H1 (cell line): ENCODE measurements at regions not wholly inside any gene's neighbourhood (a gene's known extent, or its start where the extent isn't known, plus 50 kb on each side); places are given as distances from the start of the nearest gene placed in this dataset.

Experiments
- CTCF ChIA-PET: fragments of 300-600 bp; sonication (Branson Sonifier 250); formaldehyde crosslinking; loops from one replicate; lab custom pipeline; 2021; ENCODE audit not compliant: partially characterized antibody; lab: Charles Lee
- POLR2A ChIA-PET: fragments of 300-600 bp; sonication (Branson Sonifier 250); formaldehyde crosslinking; loops from one replicate; lab custom pipeline; 2021; ENCODE audit warnings: inconsistent platforms; ENCODE audit not compliant: partially characterized antibody; lab: Charles Lee
- DNase-seq, 2 experiments: peaks; one replicate each; pipeline versions ENCODE4 v3.0.0 to v3.0.0-alpha.2; 2010 to 2022; ENCODE audit warnings: low spot score in 2 of 2, low read depth in 1 of 2, mixed read lengths in 1 of 2
- FAIRE-seq: peaks from 2 replicates; lab custom pipeline; 2011; peaks lifted over from hg19 to GRCh38; lab: Jason Lieb, UNC
- H2AFZ ChIP-seq: 2 replicates; pipeline ENCODE4 v1.8.1; 2012; ENCODE audit warnings: low read length, inconsistent platforms
- H2AK5ac ChIP-seq: 2 replicates; pipeline ENCODE4 v1.6.1; 2013; ENCODE audit warnings: low read depth, low read length
- H2BK120ac ChIP-seq: replicated peaks from 2 replicates; pipeline ENCODE3; 2013; ENCODE audit warnings: low read depth, low read length, inconsistent platforms
- H2BK12ac ChIP-seq: 2 replicates; pipeline ENCODE4 v1.6.1; 2013; ENCODE audit warnings: low read depth, low read length
- H2BK15ac ChIP-seq: 2 replicates; pipeline ENCODE4 v1.6.1; 2013; ENCODE audit warnings: low read length
- H2BK20ac ChIP-seq: 2 replicates; pipeline ENCODE4 v1.6.1; 2013; ENCODE audit warnings: low read length
- H2BK5ac ChIP-seq: 2 replicates; pipeline ENCODE4 v1.6.1; 2013; ENCODE audit warnings: low read depth, low read length
- H3K14ac ChIP-seq: 2 replicates; pipeline ENCODE4 v1.6.1; 2013; ENCODE audit warnings: inconsistent platforms; ENCODE audit not compliant: insufficient read length
- H3K18ac ChIP-seq: 2 replicates; pipeline ENCODE4 v1.6.1; 2013; ENCODE audit warnings: low read length; ENCODE audit errors: extremely low read depth
- H3K23ac ChIP-seq: 2 replicates; pipeline ENCODE4 v1.6.1; 2013; ENCODE audit warnings: inconsistent platforms; ENCODE audit not compliant: insufficient read length
- H3K23me2 ChIP-seq: 2 replicates; pipeline ENCODE4 v1.6.1; 2013; ENCODE audit warnings: low read depth, low read length
- H3K27ac ChIP-seq: 2 replicates; pipeline ENCODE4 v1.6.1; 2011; ENCODE audit warnings: low read depth, low read length, inconsistent platforms
- H3K27me3 ChIP-seq, 4 experiments: replicated peaks in 1 of 4; 1 replicate in 1 of 4; 2 replicates in 3 of 4; pipeline versions ENCODE4 v1.6.1 to v1.8.1; 2011 to 2013; ENCODE audit warnings: low read length in 3 of 4, mild to moderate bottlenecking in 3 of 4, inconsistent platforms in 2 of 4, mixed read lengths in 2 of 4, moderate library complexity in 1 of 4; ENCODE audit not compliant: control insufficient read depth in 3 of 4, insufficient read depth in 3 of 4; ENCODE audit errors: extremely low read depth in 1 of 4
- H3K36me3 ChIP-seq, 4 experiments: 2 replicates each; pipeline versions ENCODE4 v1.6.1 to v1.8.1; 2011 to 2013; ENCODE audit warnings: mild to moderate bottlenecking in 4 of 4, low read length in 3 of 4, moderate library complexity in 2 of 4, control low read depth in 1 of 4, inconsistent platforms in 1 of 4; ENCODE audit not compliant: insufficient read depth in 4 of 4, control insufficient read depth in 2 of 4
- H3K4ac ChIP-seq: replicated peaks from 2 replicates; pipeline ENCODE3; 2013; ENCODE audit warnings: low read length, low read depth, mixed read lengths, inconsistent platforms; ENCODE audit not compliant: insufficient read length
- H3K4me1 ChIP-seq, 4 experiments: replicated peaks in 1 of 4; 1 replicate in 1 of 4; 2 replicates in 3 of 4; pipeline versions ENCODE4 v1.6.1 to v1.8.1; 2011 to 2013; ENCODE audit warnings: low read length in 3 of 4, inconsistent platforms in 2 of 4, mixed read lengths in 1 of 4; ENCODE audit not compliant: insufficient read depth in 4 of 4, control insufficient read depth in 3 of 4
- H3K4me2 ChIP-seq, 2 experiments: 2 replicates each; pipeline versions ENCODE4 v1.6.1 to v1.8.1; 2011 to 2013; ENCODE audit warnings: low read depth in 2 of 2, low read length in 2 of 2, control low read depth in 1 of 2, inconsistent platforms in 1 of 2, mild to moderate bottlenecking in 1 of 2; ENCODE audit not compliant: insufficient read depth in 1 of 2
- H3K4me3 ChIP-seq, 4 experiments: fragments of 200-600, 300-600 bp in 1 of 4; sonication (generic), shearing (Covaris generic), sonication (Bioruptor Twin) in 1 of 4; 2 replicates each; pipeline versions ENCODE4 v1.5.1 to v1.8.1; 2011 to 2016; ENCODE audit warnings: low read length in 4 of 4, low read depth in 3 of 4, control low read depth in 2 of 4, inconsistent platforms in 2 of 4, mild to moderate bottlenecking in 2 of 4, mixed read lengths in 1 of 4, moderate library complexity in 1 of 4; ENCODE audit not compliant: insufficient read depth in 2 of 4; ENCODE audit errors: extremely low read depth in 1 of 4
- H3K56ac ChIP-seq: replicated peaks from 2 replicates; pipeline ENCODE3; 2013; ENCODE audit warnings: low read depth, mild to moderate bottlenecking, mixed read lengths, low read length, inconsistent platforms; ENCODE audit not compliant: insufficient read length
- H3K79me1 ChIP-seq: 2 replicates; pipeline ENCODE4 v1.6.1; 2013; ENCODE audit warnings: low read depth, low read length, control low read depth
- H3K79me2 ChIP-seq, 2 experiments: 2 replicates each; pipeline versions ENCODE4 v1.6.1 to v1.8.1; 2012 to 2013; ENCODE audit warnings: low read length in 2 of 2, mild to moderate bottlenecking in 2 of 2, inconsistent platforms in 1 of 2; ENCODE audit not compliant: insufficient read depth in 2 of 2, control insufficient read depth in 1 of 2
- H3K9ac ChIP-seq, 4 experiments: replicated peaks in 1 of 4; 1 replicate in 1 of 4; 2 replicates in 3 of 4; pipeline versions ENCODE4 v1.6.1 to v1.8.1; 2011 to 2013; ENCODE audit warnings: low read depth in 3 of 4, low read length in 3 of 4, control low read depth in 2 of 4, mild to moderate bottlenecking in 2 of 4, moderate library complexity in 2 of 4, inconsistent platforms in 1 of 4; ENCODE audit errors: extremely low read depth in 1 of 4
- H3K9me3 ChIP-seq, 2 experiments: 2 replicates each; pipeline versions ENCODE4 v1.6.1 to v1.8.1; 2012 to 2013; ENCODE audit warnings: mild to moderate bottlenecking in 2 of 2, moderate library complexity in 2 of 2, control low read depth in 1 of 2, inconsistent platforms in 1 of 2, low read depth in 1 of 2, low read length in 1 of 2, mixed read lengths in 1 of 2; ENCODE audit not compliant: insufficient read depth in 2 of 2
- H4K20me1 ChIP-seq, 2 experiments: replicated peaks in 1 of 2; 2 replicates each; pipeline versions ENCODE3 to v1.8.1; 2011 to 2013; ENCODE audit warnings: inconsistent platforms in 2 of 2, low read length in 2 of 2, mild to moderate bottlenecking in 1 of 2; ENCODE audit not compliant: insufficient read depth in 2 of 2, control insufficient read depth in 1 of 2
- H4K5ac ChIP-seq: 2 replicates; pipeline ENCODE4 v1.6.1; 2013; ENCODE audit warnings: low read length, low read depth, mixed read lengths, inconsistent platforms; ENCODE audit not compliant: insufficient read length
- H4K8ac ChIP-seq: 2 replicates; pipeline ENCODE4 v1.8.0; 2013; ENCODE audit warnings: mild to moderate bottlenecking, moderate library complexity, low read length, inconsistent platforms; ENCODE audit not compliant: insufficient read depth; ENCODE audit errors: extremely low read depth
- H4K91ac ChIP-seq: replicated peaks from 2 replicates; pipeline ENCODE3; 2013; ENCODE audit warnings: low read length, mixed read lengths, inconsistent platforms; ENCODE audit not compliant: insufficient read length
- BCL11A ChIP-seq, 2 experiments: IDR thresholded peaks; one replicate each; pipeline ENCODE4 v1.6.1; 2011; ENCODE audit warnings: low read depth in 2 of 2, low read length in 2 of 2, mild to moderate bottlenecking in 2 of 2
- CBX5 ChIP-seq: fragments of 300-800, 300-1000 bp; sonication (generic); IDR thresholded peaks from 2 replicates; pipeline ENCODE4 v1.7.1; 2016; ENCODE audit warnings: antibody characterized with exemption, low read length, low read depth
- CHD1 ChIP-seq: IDR thresholded peaks from 2 replicates; pipeline ENCODE4 v1.6.1; 2012; ENCODE audit warnings: low read depth, low read length, improper control_type of control experiment
- CHD2 ChIP-seq: IDR thresholded peaks from 2 replicates; pipeline ENCODE4 v1.6.1; 2012; ENCODE audit warnings: low read length, improper control_type of control experiment
- CTBP2 ChIP-seq: IDR thresholded peaks from 2 replicates; pipeline ENCODE4 v1.7.0; 2011; ENCODE audit warnings: borderline replicate concordance, mild to moderate bottlenecking, moderate library complexity, mixed read lengths, low read length; ENCODE audit not compliant: insufficient read depth, insufficient read length
- EZH2 ChIP-seq: fragments of 200-600 bp; sonication (generic); IDR thresholded peaks from 2 replicates; pipeline ENCODE4 v1.7.1; 2012; ENCODE audit warnings: low read depth, mild to moderate bottlenecking, moderate library complexity, low read length, inconsistent platforms; ENCODE audit not compliant: severe bottlenecking
- GABPA ChIP-seq: IDR thresholded peaks from 2 replicates; pipeline ENCODE4 v1.6.1; 2011; ENCODE audit warnings: mild to moderate bottlenecking, low read length, moderate library complexity, borderline replicate concordance; ENCODE audit not compliant: insufficient read depth
- KDM1A ChIP-seq: fragments of 200-600, 300-600 bp; sonication (generic); IDR thresholded peaks from 2 replicates; pipeline ENCODE4 v1.7.1; 2016; ENCODE audit warnings: mild to moderate bottlenecking, low read length, borderline replicate concordance
- POLR2AphosphoS5 ChIP-seq: IDR thresholded peaks from 2 replicates; pipeline ENCODE4 v1.6.1; 2011; ENCODE audit warnings: low read depth, low read length
- SAP30 ChIP-seq: fragments of 300-600 bp; sonication (generic); IDR thresholded peaks from 2 replicates; pipeline ENCODE4 v1.7.1; 2012; ENCODE audit warnings: low read length, moderate library complexity, mild to moderate bottlenecking, inconsistent platforms; ENCODE audit not compliant: insufficient read depth, insufficient replicate concordance
- SIRT6 ChIP-seq: IDR thresholded peaks from one replicate; pipeline ENCODE4 v1.7.1; 2012; ENCODE audit warnings: low read length, inconsistent platforms
- TAF7 ChIP-seq: optimal IDR thresholded peaks from 2 replicates; pipeline ENCODE3; 2011; ENCODE audit warnings: low read depth, mild to moderate bottlenecking, inconsistent platforms, low read length, moderate library complexity, borderline replicate concordance
- YY1 ChIP-seq: IDR thresholded peaks from 2 replicates; pipeline ENCODE4 v1.6.1; 2011; ENCODE audit warnings: low read depth, mild to moderate bottlenecking, low read length
- ZNF274 ChIP-seq: IDR thresholded peaks from 2 replicates; pipeline ENCODE4 v1.7.0; 2012; ENCODE audit warnings: low read length, borderline replicate concordance; ENCODE audit errors: extremely low read depth
- WGBS, 2 experiments: shearing (Covaris generic) in 1 of 2; methylation state at CpG; one replicate each; pipeline versions ENCODE4 v1.1.6 to v1.1.7; 2013 to 2015; ENCODE audit warnings: low lambda C conversion rate in 2 of 2, mixed read lengths in 2 of 2, inconsistent platforms in 1 of 2, low coverage in 1 of 2, missing lambda C conversion rate in 1 of 2; ENCODE audit not compliant: insufficient replicate concordance in 2 of 2, insufficient coverage in 1 of 2, insufficient read length in 1 of 2; ENCODE audit errors: extremely low coverage in 1 of 2, missing lambda C conversion rate in 1 of 2; 5-methylcytosine and 5-hydroxymethylcytosine counted together
- TF ChIP-seq, protein P1 (sequence below): IDR thresholded peaks from 2 replicates; pipeline ENCODE4 v1.6.1; 2011; ENCODE audit warnings: low read depth, mild to moderate bottlenecking, low read length; ENCODE audit not compliant: insufficient read depth

DNA sequence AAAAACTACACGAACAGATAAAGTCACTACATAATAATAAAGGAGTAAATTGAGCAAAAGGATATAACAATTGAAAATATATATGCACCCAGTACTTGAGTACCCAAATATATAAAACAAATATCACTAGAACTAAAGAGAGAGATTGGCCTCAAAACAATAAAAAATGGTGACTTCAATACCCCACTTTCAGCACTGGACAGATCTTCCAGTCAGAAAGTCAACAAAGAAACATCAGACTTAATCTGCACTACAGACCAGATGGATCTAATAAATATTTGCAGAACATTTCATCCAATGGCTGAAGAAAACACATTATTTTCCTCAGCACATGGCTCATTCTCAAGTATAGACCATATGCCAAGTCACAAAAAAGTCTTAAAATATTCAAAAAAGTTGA, 503.6 kb downstream of the NAP1L3 start:
- FAIRE-seq: no peak
- CTCF ChIA-PET: no interaction called here
- no peak overlapping the region for H2BK120ac ChIP-seq
- TF ChIP-seq KDM1A (no peak), SAP30 (no peak), CHD2 (no peak), BCL11A (IDR thresholded peaks at IDR 0.05; ENCODE audit: low read depth in 2 of 2, low read length in 2 of 2) (no peak), CHD1 (no peak), CBX5 (no peak), GABPA (no peak), EZH2 (no peak), SIRT6 (no peak), POLR2AphosphoS5 (no peak), ZNF274 (no peak), CTBP2 (no peak), YY1 (no peak), TAF7 (no peak)
- TF ChIP-seq, protein P1, sequence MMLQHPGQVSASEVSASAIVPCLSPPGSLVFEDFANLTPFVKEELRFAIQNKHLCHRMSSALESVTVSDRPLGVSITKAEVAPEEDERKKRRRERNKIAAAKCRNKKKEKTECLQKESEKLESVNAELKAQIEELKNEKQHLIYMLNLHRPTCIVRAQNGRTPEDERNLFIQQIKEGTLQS: no peak

More for the DNA sequence above, 503.6 kb downstream of the NAP1L3 start:
- H2AK5ac ChIP-seq: no peak overlapping the region
- H3K14ac ChIP-seq: no peak overlapping the region
- peaks cover 0 to 5% of the 10 kb centered on the region in 2 experiments; a peak in 2 of 4 replicates for H3K9me3 ChIP-seq
- no peak overlapping the region for H3K23ac ChIP-seq
- no peak overlapping the region for H2BK20ac ChIP-seq
- no peak overlapping the region for H3K4ac ChIP-seq
- no peak overlapping the region for H4K5ac ChIP-seq
- no peak overlapping the region for H2BK12ac ChIP-seq
- no peaks in the 10 kb centered on the region for H3K79me1 ChIP-seq
- no peaks in the 10 kb centered on the region for H3K23me2 ChIP-seq
- no peaks in the 10 kb centered on the region for H3K4me1 ChIP-seq
- no peak overlapping the region for H2AFZ ChIP-seq
- POLR2A ChIA-PET: no interaction called here
- no peak overlapping the region for H3K56ac ChIP-seq
- H2BK15ac ChIP-seq: no peak overlapping the region
- no peak overlapping the region for H3K4me3 ChIP-seq
- no peak overlapping the region for H4K91ac ChIP-seq
- WGBS, 2 experiments: 92% methylated on average over 1 of the region's 1 CpG; no CpG with 5 or more reads in 1 of the 2 experiments
- no peak overlapping the region for H2BK5ac ChIP-seq
- no peak overlapping the region for H3K9ac ChIP-seq
- no peaks in the 10 kb centered on the region for H3K27me3 ChIP-seq
- H3K18ac ChIP-seq: no peak overlapping the region
- no peaks in the 10 kb centered on the region; a peak in 1 of 8 replicates for H3K36me3 ChIP-seq
- H4K8ac ChIP-seq: no peak overlapping the region
- H4K20me1 ChIP-seq: no peaks in the 10 kb centered on the region
- no peak overlapping the region for H3K27ac ChIP-seq
- no peak overlapping the region for H3K4me2 ChIP-seq
- no peaks in the 10 kb centered on the region for H3K79me2 ChIP-seq
- no peak for DNase-seq
